GM12874 (cell line): ENCODE measurements at regions not wholly inside any gene's neighbourhood (a gene's known extent, or its start where the extent isn't known, plus 50 kb on each side); places are given as distances from the start of the nearest gene placed in this dataset.

Experiments
- CTCF ChIP-seq: IDR thresholded peaks from 2 replicates; pipeline ENCODE4 v1.5.1; 2011; ENCODE audit warnings: low read depth, mild to moderate bottlenecking, control low read depth, low read length, moderate library complexity; ENCODE audit not compliant: insufficient read depth

- no peak for TF ChIP-seq CTCF
Observed at GRCh38 chr1:196114193-196114592, 494.0 kb downstream of the KCNT2 start.

GRCh38 chr1:196105901-196106300 lies 502.3 kb downstream of the KCNT2 start:
- no peak for TF ChIP-seq CTCF

GRCh38 chr1:196102826-196103225 lies 505.4 kb downstream of the KCNT2 start:
- no peak for TF ChIP-seq CTCF

GRCh38 chr1:196098000-196098399 lies 510.2 kb downstream of the KCNT2 start:
- no peak for TF ChIP-seq CTCF

- TF ChIP-seq CTCF: no peak
Observed at GRCh38 chr1:196094821-196095220, 513.4 kb downstream of the KCNT2 start.

GRCh38 chr1:196091397-196092135 lies 516.7 kb downstream of the KCNT2 start:
- TF ChIP-seq CTCF: no peak

GRCh38 chr1:196090226-196090625 lies 518.0 kb downstream of the KCNT2 start:
- no peak for TF ChIP-seq CTCF
